Stimulated activated CD4-positive, alpha-beta T cell treated with anti-CD3 and anti-CD28 coated beads, Interleukin-4, amount 100 ng/mL, for 1 hour (primary cell): ENCODE measurements at regions not wholly inside any gene's neighbourhood (a gene's known extent, or its start where the extent isn't known, plus 50 kb on each side); places are given as distances from the start of the nearest gene placed in this dataset.
"Not testable (repeated sequence)": the region's sequence is repeated elsewhere in the genome, so short reads cannot be mapped to it uniquely, and the experiment has no call there.

Experiments
- DNase-seq: peaks from one replicate; pipeline ENCODE4 v3.0.0-alpha.2; 2020

- DNase-seq, result no peak
Observed at GRCh38 chr11:122439866-122440810, 215.4 kb upstream of the UBASH3B start.

GRCh38 chr11:122436188-122436555, 219.3 kb upstream of the UBASH3B start:
- no peak for DNase-seq

GRCh38 chr11:122435540-122436187, 219.9 kb upstream of the UBASH3B start:
- DNase-seq, result no peak

GRCh38 chr11:122434786-122435185, 220.7 kb upstream of the UBASH3B start:
- no peak for DNase-seq

- no peak for DNase-seq
Observed at GRCh38 chr11:122430490-122430889, 225.0 kb upstream of the UBASH3B start.

- DNase-seq, result no peak
Observed at GRCh38 chr11:122426073-122426472, 229.4 kb upstream of the UBASH3B start.

- no peak for DNase-seq
Observed at GRCh38 chr11:122424636-122425035, 230.9 kb upstream of the UBASH3B start.

GRCh38 chr11:122423886-122424285, 231.6 kb upstream of the UBASH3B start:
- DNase-seq, result no peak

GRCh38 chr11:122423273-122423672, 232.2 kb upstream of the UBASH3B start:
- no peak for DNase-seq

GRCh38 chr11:122422682-122423081, 232.8 kb upstream of the UBASH3B start:
- no peak for DNase-seq

- no peak for DNase-seq
Observed at GRCh38 chr11:122421702-122422101, 233.8 kb upstream of the UBASH3B start.

- no peak for DNase-seq
Observed at GRCh38 chr11:122418032-122418431, 237.5 kb upstream of the UBASH3B start.

GRCh38 chr11:122414406-122415018, 241.0 kb upstream of the UBASH3B start:
- DNase-seq, result no peak

GRCh38 chr11:122413677-122414076, 241.8 kb upstream of the UBASH3B start:
- DNase-seq, result no peak

- no peak for DNase-seq
Observed at GRCh38 chr11:122412581-122412980, 242.9 kb upstream of the UBASH3B start.

- DNase-seq, result no peak
Observed at GRCh38 chr11:122406466-122406865, 249.1 kb upstream of the UBASH3B start.

- DNase-seq, result no peak
Observed at GRCh38 chr11:122405547-122406341, 249.8 kb upstream of the UBASH3B start.

- DNase-seq, result no peak
Observed at GRCh38 chr11:122404571-122404970, 251.0 kb upstream of the UBASH3B start.

- DNase-seq, result not testable (repeated sequence)
Observed at GRCh38 chr11:122401581-122401980, 253.9 kb upstream of the UBASH3B start.

GRCh38 chr11:122399375-122399774, 256.1 kb upstream of the UBASH3B start:
- no peak for DNase-seq

- DNase-seq, result no peak
Observed at GRCh38 chr11:122398851-122399250, 256.7 kb upstream of the UBASH3B start.

- DNase-seq, result no peak
Observed at GRCh38 chr11:122398167-122398566, 257.4 kb upstream of the UBASH3B start.

GRCh38 chr11:122395282-122395681, 260.2 kb upstream of the UBASH3B start:
- DNase-seq, result no peak
